ENCODE measurements at regions not wholly inside any gene's neighbourhood (a gene's known extent, or its start where the extent isn't known, plus 50 kb on each side); places are given as distances from the start of the nearest gene placed in this dataset.

GRCh38 chr10:61836888-61837754 is 64.4 kb upstream of the ARID5B start:
- Histone ChIP-seq H3K4me3 (peak overlapping the region; percentile 12 to 24), H3K4me1 (peaks cover 3 to 19% of the 10 kb centered on the region in 2 donors)
- intact Hi-C loops (cut with DNase I), result loop anchor here (5.0 to 10.0 kb wide), 6 partner anchors 55 to 1688 kb away; partner anchors contain the start of genes ARID5B and REEP3

GRCh38 chr10:61837755-61838171 is 63.7 kb upstream of the ARID5B start:
- Histone ChIP-seq H3K4me1 (peaks cover 3 to 19% of the 10 kb centered on the region in 2 donors), H3K4me3 (peak overlapping the region; percentile 12 to 24), H3K27me3 (no peaks in the 10 kb centered on the region), H3K9me3 (no peaks in the 10 kb centered on the region), H3K27ac (peak overlapping the region; percentile 50 to 63), H3K36me3 (no peaks in the 10 kb centered on the region)
- DNase-seq (ENCODE audit: low spot score in 2 of 2), result no peak
- intact Hi-C loops (cut with DNase I), result loop anchor here (5.0 to 10.0 kb wide), 6 partner anchors 55 to 1687 kb away; partner anchors contain the start of genes ARID5B and REEP3
- TF ChIP-seq CTCF (IDR thresholded peaks at IDR 0.05), result no peak

More at GRCh38 chr10:61836888-61837754, 64.4 kb upstream of the ARID5B start:
- no peak for TF ChIP-seq CTCF (IDR thresholded peaks at IDR 0.05)
- DNase-seq (ENCODE audit: low spot score in 2 of 2), result no peak
- Histone ChIP-seq H3K27me3 (no peaks in the 10 kb centered on the region), H3K27ac (peak overlapping the region; percentile 63 to 71), H3K9me3 (no peaks in the 10 kb centered on the region), H3K36me3 (no peaks in the 10 kb centered on the region)

GRCh38 chr10:61839916-61840315 is 61.6 kb upstream of the ARID5B start:
- H3K4me1 ChIP-seq, result peaks cover 3 to 19% of the 10 kb centered on the region in 2 donors
- intact Hi-C loops (cut with DNase I), result loop anchor here (5.0 to 10.0 kb wide), 6 partner anchors 58 to 1685 kb away; partner anchors contain the start of genes ARID5B and REEP3

GRCh38 chr10:61840403-61840802 is 61.1 kb upstream of the ARID5B start:
- Histone ChIP-seq H3K27me3 (no peaks in the 10 kb centered on the region), H3K4me1 (peaks cover 3 to 14% of the 10 kb centered on the region in 2 donors), H3K36me3 (no peaks in the 10 kb centered on the region), H3K4me3 (no peak overlapping the region), H3K9me3 (no peaks in the 10 kb centered on the region), H3K27ac (peak overlapping the region; percentile 29 to 34)
- intact Hi-C loops (cut with DNase I), result no loop called here
- no peak for TF ChIP-seq CTCF (IDR thresholded peaks at IDR 0.05)
- no peak for DNase-seq (ENCODE audit: low spot score in 2 of 2)

More at GRCh38 chr10:61839916-61840315, 61.6 kb upstream of the ARID5B start:
- DNase-seq (ENCODE audit: low spot score in 2 of 2), result no peak
- H3K27me3 ChIP-seq, result no peaks in the 10 kb centered on the region
- no peaks in the 10 kb centered on the region for H3K9me3 ChIP-seq
- H3K36me3 ChIP-seq, result no peaks in the 10 kb centered on the region
- no peak for TF ChIP-seq CTCF (IDR thresholded peaks at IDR 0.05)
- H3K27ac ChIP-seq, result peak overlapping the region; percentile 29 to 34
- no peak overlapping the region for H3K4me3 ChIP-seq

GRCh38 chr10:61841338-61841875 is 60.1 kb upstream of the ARID5B start:
- intact Hi-C loops (cut with DNase I), result no loop called here
- H3K4me3 ChIP-seq, result no peak overlapping the region
- no peak for TF ChIP-seq CTCF (IDR thresholded peaks at IDR 0.05)
- no peaks in the 10 kb centered on the region for H3K9me3 ChIP-seq
- no peak for DNase-seq (ENCODE audit: low spot score in 2 of 2)
- H3K36me3 ChIP-seq, result no peaks in the 10 kb centered on the region
- H3K27me3 ChIP-seq, result no peaks in the 10 kb centered on the region
- H3K27ac ChIP-seq, result no peak overlapping the region
- H3K4me1 ChIP-seq, result peaks cover 3 to 8% of the 10 kb centered on the region in 2 donors

Data from ascending aorta (tissue), 2 donors.